OCI-M2 (cell line): ENCODE measurements at regions not wholly inside any gene's neighbourhood (a gene's known extent, or its start where the extent isn't known, plus 50 kb on each side); places are given as distances from the start of the nearest gene placed in this dataset.
"Not testable (repeated sequence)": the region's sequence is repeated elsewhere in the genome, so short reads cannot be mapped to it uniquely, and the experiment has no call there.

Experiments used
- DNase-seq: peaks from one replicate; lab custom pipeline; 2025; ENCODE audit not compliant: unreplicated experiment; lab: John Stamatoyannopoulos, UW

DNA sequence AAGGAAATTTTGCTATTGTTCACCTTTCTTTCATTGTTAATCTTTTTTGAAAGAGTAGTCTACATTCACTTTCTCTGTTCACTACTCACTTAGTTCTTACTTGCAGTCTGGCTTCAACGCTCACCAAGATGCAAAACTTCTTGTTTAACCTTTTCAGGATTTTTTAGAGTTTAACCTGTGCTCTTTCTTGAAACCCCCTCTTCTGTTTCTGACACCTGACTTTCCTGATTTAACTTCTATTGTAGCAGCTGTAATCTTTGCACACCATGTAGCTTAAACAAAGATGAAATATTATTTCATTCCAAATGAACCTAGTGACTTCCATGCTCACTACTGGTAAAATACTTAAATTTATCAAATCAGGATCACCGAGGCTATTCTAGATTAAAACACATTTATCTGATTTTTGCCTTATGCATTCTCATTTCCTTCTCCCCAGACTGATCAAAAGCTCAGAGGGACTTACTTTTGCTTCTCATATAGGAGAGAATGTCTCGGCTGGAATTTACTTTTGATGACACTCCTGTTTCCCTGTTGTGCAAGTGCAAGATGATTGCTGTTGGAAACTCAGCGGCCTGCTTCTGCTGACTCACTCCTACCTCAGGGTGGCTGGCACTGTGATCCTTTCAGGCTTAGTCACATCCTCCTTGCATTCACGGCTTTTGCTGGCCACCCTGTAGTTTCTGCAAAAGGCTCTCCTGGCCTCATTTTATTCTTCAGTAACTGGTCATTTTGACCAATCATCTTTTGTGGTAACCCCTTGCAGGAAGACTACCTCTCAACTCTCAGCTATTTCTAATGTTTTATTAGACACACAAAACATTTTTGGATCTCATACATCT lies 109.3 kb upstream of the IFNE start:
- DNase-seq = no peak

GRCh38 chr9:21592063-21592338 lies 109.9 kb upstream of the IFNE start:
- DNase-seq = no peak

DNA sequence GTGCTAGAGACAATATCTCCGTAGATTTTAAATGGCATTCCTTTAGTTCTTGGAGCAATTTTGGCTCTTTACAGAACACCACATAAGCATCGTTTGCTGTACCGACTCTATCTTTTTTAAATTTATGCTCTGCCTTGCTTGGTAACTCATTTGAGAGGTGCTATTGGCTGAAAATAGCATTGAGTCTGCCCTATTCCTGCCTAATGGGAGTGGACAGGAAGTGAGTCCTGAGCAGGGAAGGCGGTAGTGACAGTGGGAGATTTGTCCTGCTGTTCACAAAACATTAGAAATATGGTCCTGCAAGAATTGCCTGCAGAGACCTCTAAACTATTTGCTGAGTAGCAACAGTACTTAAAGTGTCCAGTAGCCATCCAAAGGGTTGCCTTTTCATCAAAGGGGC lies 115.2 kb upstream of the IFNE start:
- DNase-seq = no peak

DNA sequence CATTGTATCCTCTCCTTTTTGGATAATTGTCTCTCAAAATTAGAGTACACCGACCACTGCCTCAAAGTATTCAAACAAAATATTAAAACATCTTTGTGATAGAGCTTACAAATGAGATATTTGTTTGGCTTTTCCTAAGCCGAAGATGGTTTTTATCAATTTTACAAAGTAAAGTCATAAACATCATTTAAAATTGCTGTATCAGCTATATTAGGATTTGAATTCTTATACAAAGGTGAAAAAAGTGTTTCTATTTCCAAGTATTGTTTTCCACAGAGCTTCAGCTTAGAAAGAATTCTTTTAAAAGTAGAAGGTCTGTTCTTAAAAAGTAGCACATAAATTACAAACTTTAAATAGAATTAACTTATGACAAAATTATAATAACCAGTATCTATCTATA lies 116.6 kb upstream of the IFNE start:
- DNase-seq = no peak

GRCh38 chr9:21605489-21605931 lies 123.4 kb upstream of the IFNE start:
- DNase-seq = no peak

GRCh38 chr9:21607576-21607975 lies 125.5 kb upstream of the IFNE start:
- DNase-seq = no peak

- DNase-seq = no peak
Measured at GRCh38 chr9:21608200-21608599, 126.1 kb upstream of the IFNE start.

DNA sequence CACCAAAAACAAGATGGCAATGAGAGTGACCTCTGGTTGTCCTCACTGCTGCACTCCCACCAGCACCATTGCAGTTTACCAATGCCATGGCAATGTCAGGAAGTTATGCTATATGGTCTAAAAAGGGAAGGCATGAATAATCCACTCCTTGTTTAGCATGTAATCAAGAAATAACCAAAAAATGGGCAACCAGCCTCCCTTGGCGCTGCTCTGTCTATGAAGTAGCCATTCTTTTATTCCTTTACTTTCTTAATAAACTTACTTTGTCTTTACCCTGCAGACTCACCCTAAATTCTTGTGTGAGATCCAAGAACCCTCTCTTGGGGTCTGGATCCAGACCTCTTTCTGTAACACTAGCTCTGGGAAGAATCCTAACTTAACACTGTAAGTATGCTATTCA lies 127.4 kb upstream of the IFNE start:
- DNase-seq = no peak

- DNase-seq = no peak
Measured at GRCh38 chr9:21611891-21612290, 129.8 kb upstream of the IFNE start.

GRCh38 chr9:21615018-21615417 lies 132.9 kb upstream of the IFNE start:
- no peak for DNase-seq

DNA sequence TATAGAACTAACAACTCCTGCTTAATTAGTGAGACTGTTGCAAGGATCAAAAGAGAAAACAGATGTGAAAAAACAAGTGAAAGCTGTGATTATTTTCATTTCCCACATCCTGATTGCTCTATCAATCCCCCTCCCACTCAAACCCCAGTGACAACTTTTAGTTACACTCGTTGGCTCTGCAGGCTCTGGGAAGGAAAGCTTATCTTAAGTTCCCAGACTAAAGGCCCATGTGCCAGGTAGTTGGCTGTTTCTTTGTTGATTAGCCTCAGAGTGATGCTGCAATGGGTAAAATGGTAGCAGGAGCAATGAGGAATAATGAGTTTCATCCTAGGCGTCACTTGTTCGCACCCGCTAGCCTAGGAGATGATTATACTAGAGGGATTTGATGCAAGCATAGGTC lies 133.3 kb upstream of the IFNE start:
- DNase-seq = no peak

DNA sequence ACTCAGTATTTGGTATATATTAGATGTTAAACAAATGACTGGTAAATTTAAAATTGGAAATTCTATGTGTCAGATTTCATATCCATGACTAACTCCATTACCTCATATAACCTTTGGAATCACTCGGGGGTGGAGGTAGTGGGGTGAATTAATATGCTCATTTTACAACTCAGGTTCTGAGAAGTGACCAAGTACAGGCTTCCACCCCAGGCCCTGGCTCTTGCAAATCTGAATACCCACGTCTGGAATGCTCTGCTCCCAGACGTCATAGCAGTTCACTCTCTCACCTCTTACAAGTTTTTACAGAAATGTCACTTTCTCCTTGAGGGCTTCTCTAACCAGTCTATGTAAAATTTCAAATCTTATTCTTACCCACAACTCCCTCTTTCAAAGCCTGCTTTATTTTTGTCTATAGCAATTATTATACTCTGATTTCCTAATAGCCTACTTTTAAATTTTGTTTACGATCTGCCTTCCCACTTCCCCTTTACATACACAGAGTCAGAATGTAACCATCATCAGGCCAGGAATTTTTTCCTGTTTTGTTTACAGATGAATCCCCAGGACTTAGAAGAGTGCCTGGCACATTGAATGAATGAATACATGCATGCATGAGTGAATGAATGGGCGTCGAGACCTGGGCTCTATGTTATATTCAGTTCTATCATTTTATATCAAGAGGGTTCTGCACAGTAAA lies 134.1 kb upstream of the IFNE start:
- no peak for DNase-seq

GRCh38 chr9:21624675-21625644 lies 142.8 kb upstream of the IFNE start:
- DNase-seq = no peak

DNA sequence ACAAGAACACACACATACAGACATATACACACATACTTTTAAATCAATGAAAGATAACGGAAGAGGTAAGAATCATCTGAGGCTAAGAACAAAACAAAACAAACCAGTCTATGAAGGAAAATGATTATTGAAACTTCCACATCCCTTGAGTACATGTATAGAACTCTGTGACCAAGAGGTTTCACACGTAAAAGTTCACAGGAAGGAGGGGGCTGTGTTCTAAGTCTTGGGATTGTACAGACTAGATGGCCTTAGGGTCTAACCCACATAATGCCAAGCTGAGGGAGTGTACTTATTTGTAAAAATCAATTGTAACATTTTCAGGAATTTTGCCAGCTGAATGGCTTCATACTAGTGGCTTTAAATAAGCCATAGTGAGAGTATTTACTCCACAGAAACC lies 144.4 kb upstream of the IFNE start:
- no peak for DNase-seq

GRCh38 chr9:21628954-21629353 lies 146.8 kb upstream of the IFNE start:
- not testable (repeated sequence) for DNase-seq

GRCh38 chr9:21634951-21635350 lies 152.8 kb upstream of the IFNE start:
- no peak for DNase-seq

GRCh38 chr9:21638104-21638503 lies 156.0 kb upstream of the IFNE start:
- no peak for DNase-seq

DNA sequence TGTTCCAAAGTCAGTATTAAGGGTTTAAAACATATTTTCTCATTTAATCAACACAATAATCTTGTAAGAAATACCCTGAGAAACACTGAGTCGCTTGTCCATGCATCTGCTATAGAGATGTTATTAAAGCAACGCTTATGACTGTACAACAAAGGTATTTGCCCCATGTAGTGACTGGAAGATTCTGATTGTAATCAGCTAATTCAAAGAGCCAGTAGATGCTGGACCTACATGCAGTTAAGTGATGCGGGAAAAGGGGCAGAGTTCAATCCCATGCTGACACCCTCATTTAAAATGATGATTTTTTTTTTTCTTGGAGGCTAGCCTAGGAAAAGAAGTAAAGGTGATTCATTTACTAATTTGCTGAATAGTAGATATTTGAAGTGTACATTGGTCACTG lies 149.3 kb upstream of the MTAP start:
- DNase-seq = no peak

GRCh38 chr9:21653589-21653988 lies 148.8 kb upstream of the MTAP start:
- no peak for DNase-seq

GRCh38 chr9:21656776-21657674 lies 145.4 kb upstream of the MTAP start:
- DNase-seq = no peak
